Keratinocyte (primary cell): ENCODE measurements at regions not wholly inside any gene's neighbourhood (a gene's known extent, or its start where the extent isn't known, plus 50 kb on each side); places are given as distances from the start of the nearest gene placed in this dataset.

Experiments
- EZH2 ChIP-seq: IDR thresholded peaks from one replicate; pipeline ENCODE4 v1.6.1; 2012; ENCODE audit warnings: inconsistent platforms, mild to moderate bottlenecking, low read length, moderate library complexity
- TF ChIP-seq, protein P1 (sequence below), 3 experiments: IDR thresholded peaks in 1 of 3; conservative IDR thresholded peaks in 1 of 3; optimal IDR thresholded peaks in 1 of 3; 2 replicates in 2 of 3; 3 replicates in 1 of 3; pipeline versions ENCODE3 to v1.5.1; 2011; ENCODE audit warnings: low read length in 3 of 3, mild to moderate bottlenecking in 3 of 3, moderate library complexity in 2 of 3, control low read depth in 1 of 3, inconsistent platforms in 1 of 3; ENCODE audit not compliant: insufficient read depth in 2 of 3; ENCODE audit errors: extremely low read depth in 1 of 3

DNA sequence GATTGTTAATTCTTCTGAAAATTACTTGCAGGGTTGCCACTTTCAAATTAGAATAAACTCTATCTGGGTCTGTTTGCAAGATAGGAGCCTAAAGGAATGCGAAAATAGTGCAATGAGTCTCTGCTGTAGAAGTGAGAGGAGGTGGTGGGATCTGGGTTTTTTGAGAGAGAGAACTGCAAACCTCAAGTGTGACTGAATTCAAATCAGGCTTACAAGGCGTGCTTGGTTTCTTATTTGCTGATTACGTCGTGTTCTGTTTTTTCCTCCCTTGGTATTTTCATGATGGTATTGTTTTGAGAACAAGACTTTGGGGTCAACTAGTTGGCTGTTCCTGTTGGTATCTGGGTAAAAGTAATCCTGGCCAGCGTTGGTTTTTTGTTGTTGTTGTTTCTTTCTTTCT lies 490.9 kb upstream of the CFAP20DC start:
- TF ChIP-seq, protein P1, sequence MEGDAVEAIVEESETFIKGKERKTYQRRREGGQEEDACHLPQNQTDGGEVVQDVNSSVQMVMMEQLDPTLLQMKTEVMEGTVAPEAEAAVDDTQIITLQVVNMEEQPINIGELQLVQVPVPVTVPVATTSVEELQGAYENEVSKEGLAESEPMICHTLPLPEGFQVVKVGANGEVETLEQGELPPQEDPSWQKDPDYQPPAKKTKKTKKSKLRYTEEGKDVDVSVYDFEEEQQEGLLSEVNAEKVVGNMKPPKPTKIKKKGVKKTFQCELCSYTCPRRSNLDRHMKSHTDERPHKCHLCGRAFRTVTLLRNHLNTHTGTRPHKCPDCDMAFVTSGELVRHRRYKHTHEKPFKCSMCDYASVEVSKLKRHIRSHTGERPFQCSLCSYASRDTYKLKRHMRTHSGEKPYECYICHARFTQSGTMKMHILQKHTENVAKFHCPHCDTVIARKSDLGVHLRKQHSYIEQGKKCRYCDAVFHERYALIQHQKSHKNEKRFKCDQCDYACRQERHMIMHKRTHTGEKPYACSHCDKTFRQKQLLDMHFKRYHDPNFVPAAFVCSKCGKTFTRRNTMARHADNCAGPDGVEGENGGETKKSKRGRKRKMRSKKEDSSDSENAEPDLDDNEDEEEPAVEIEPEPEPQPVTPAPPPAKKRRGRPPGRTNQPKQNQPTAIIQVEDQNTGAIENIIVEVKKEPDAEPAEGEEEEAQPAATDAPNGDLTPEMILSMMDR (optimal IDR thresholded peaks at IDR 0.05 in 1 of 3, IDR thresholded peaks at IDR 0.05 in 1 of 3, conservative IDR thresholded peaks at IDR 0.05 in 1 of 3; ENCODE audit: extremely low read depth in 1 of 3, insufficient read depth in 2 of 3, low read length in 3 of 3) = no peak
- TF ChIP-seq EZH2 = no peak
